ENCODE measurements at regions not wholly inside any gene's neighbourhood (a gene's known extent, or its start where the extent isn't known, plus 50 kb on each side); places are given as distances from the start of the nearest gene placed in this dataset.
"Not testable (repeated sequence)": the region's sequence is repeated elsewhere in the genome, so short reads cannot be mapped to it uniquely, and the experiment has no call there.

GRCh38 chr17:68168273-68169164 is 79.3 kb upstream of the AMZ2 start:
- TF ChIP-seq CTCF (IDR thresholded peaks at IDR 0.05; ENCODE audit: borderline replicate concordance, extremely low read depth, low read length, poor library complexity, severe bottlenecking); EZH2 (IDR thresholded peaks at IDR 0.05; ENCODE audit: borderline replicate concordance, low read depth, low read length, severe bottlenecking): not testable (repeated sequence)

Measured in DND-41 (cell line).